CD4-positive, alpha-beta T cell (primary cell): ENCODE measurements at regions not wholly inside any gene's neighbourhood (a gene's known extent, or its start where the extent isn't known, plus 50 kb on each side); places are given as distances from the start of the nearest gene placed in this dataset.
"Not testable (repeated sequence)": the region's sequence is repeated elsewhere in the genome, so short reads cannot be mapped to it uniquely, and the experiment has no call there.

Source experiments
- ATAC-seq: fragments of 200-7000 bp; cut with Tn5 transposase; one replicate; pipeline ENCODE4 v1.10.0; 2022; ENCODE audit warnings: mild to moderate bottlenecking; ENCODE audit not compliant: poor library complexity
- CTCF ChIA-PET: fragments of 350-600 bp; sonication (Branson Sonifier 250); formaldehyde crosslinking; loops from one replicate; lab custom pipeline; 2021; ENCODE audit warnings: antibody characterized with exemption, inconsistent platforms; lab: Charles Lee
- POLR2A ChIA-PET: fragments of 350-600 bp; sonication (Branson Sonifier 250); formaldehyde crosslinking; loops from one replicate; lab custom pipeline; 2021; ENCODE audit warnings: antibody characterized with exemption, inconsistent platforms; lab: Charles Lee
- DNase-seq, 14 experiments: peaks; one replicate each; pipeline ENCODE4 v3.0.0-alpha.2; 2013 to 2020; ENCODE audit warnings: mixed read lengths in 2 of 14
- H3K27ac ChIP-seq, 2 donors: one replicate each; pipeline versions ENCODE4 v1.5.1 to v1.7.0; 2013; ENCODE audit warnings: low read length in 2 of 2, low read depth in 1 of 2, mild to moderate bottlenecking in 1 of 2
- H3K27me3 ChIP-seq, 2 experiments: 1 replicate in 1 of 2; 2 replicates in 1 of 2; pipeline versions ENCODE4 v1.6.1 to v1.7.0; 2013; ENCODE audit warnings: low read length in 2 of 2, control low read depth in 1 of 2, mild to moderate bottlenecking in 1 of 2, moderate library complexity in 1 of 2; ENCODE audit not compliant: insufficient read depth in 2 of 2, control insufficient read depth in 1 of 2
- H3K36me3 ChIP-seq: one replicate; pipeline ENCODE4 v1.6.1; 2013; ENCODE audit warnings: low read length, control low read depth; ENCODE audit not compliant: insufficient read depth
- H3K4me1 ChIP-seq: one replicate; pipeline ENCODE4 v1.6.1; 2013; ENCODE audit warnings: low read length, control low read depth; ENCODE audit not compliant: insufficient read depth
- H3K4me3 ChIP-seq: one replicate; pipeline ENCODE4 v1.5.1; 2013; ENCODE audit warnings: mild to moderate bottlenecking, low read length, moderate library complexity
- H3K9me3 ChIP-seq, 2 experiments: 1 replicate in 1 of 2; 2 replicates in 1 of 2; pipeline versions ENCODE4 v1.6.1 to v1.7.0; 2013; ENCODE audit warnings: low read length in 2 of 2, mild to moderate bottlenecking in 2 of 2, control low read depth in 1 of 2, moderate library complexity in 1 of 2; ENCODE audit not compliant: control insufficient read depth in 1 of 2, insufficient read depth in 1 of 2
- H3K27ac Mint-ChIP-seq: one replicate; pipeline ENCODE4 v1.8.0; 2020; ENCODE audit warnings: mixed read lengths
- H3K27me3 Mint-ChIP-seq: one replicate; pipeline ENCODE4 v1.8.0; 2021; ENCODE audit warnings: mixed read lengths
- H3K36me3 Mint-ChIP-seq: one replicate; pipeline ENCODE4 v1.8.0; 2021; ENCODE audit warnings: low read depth, mixed read lengths
- H3K4me1 Mint-ChIP-seq: one replicate; pipeline ENCODE4 v1.8.0; 2021; ENCODE audit warnings: low read depth, mixed read lengths
- H3K4me3 Mint-ChIP-seq: one replicate; pipeline ENCODE4 v1.8.0; 2020; ENCODE audit warnings: mild to moderate bottlenecking, mixed read lengths
- H3K9me3 Mint-ChIP-seq: one replicate; pipeline ENCODE4 v1.8.0; 2020; ENCODE audit warnings: mixed read lengths
- CTCF ChIP-seq: fragments of 200-600 bp; IDR thresholded peaks from one replicate; pipeline ENCODE4 v1.8.0; 2022; ENCODE audit warnings: antibody characterized with exemption, mild to moderate bottlenecking
- intact Hi-C, 2 experiments: fragments of 100-400 bp; cut with DNase I in 1 of 2; cut with micrococcal nuclease in 1 of 2; formaldehyde crosslinking; loops; one replicate each; pipeline versions ENCODE4 v1.15.1 to v1.9.0; 2023 to 2025; cut with DNase I, micrococcal nuclease

- no peaks in the 10 kb centered on the region for H3K36me3 Mint-ChIP-seq
- peaks cover 2% of the 10 kb centered on the region for H3K9me3 Mint-ChIP-seq
- no peak for TF ChIP-seq CTCF
- ATAC-seq (no peak), DNase-seq (no peak)
- no peaks in the 10 kb centered on the region for H3K27me3 Mint-ChIP-seq
- Histone ChIP-seq H3K27me3 (no peaks in the 10 kb centered on the region), H3K4me1 (no peaks in the 10 kb centered on the region), H3K4me3 (no peak overlapping the region), H3K27ac (no peak overlapping the region), H3K9me3 (peaks cover 0 to 13% of the 10 kb centered on the region in 2 experiments), H3K36me3 (no peaks in the 10 kb centered on the region)
- ChIA-PET CTCF (no interaction called here), POLR2A (no interaction called here)
- H3K27ac Mint-ChIP-seq, result no peak overlapping the region
- intact Hi-C loops, result no loop called here
- no peak overlapping the region for H3K4me3 Mint-ChIP-seq
- no peaks in the 10 kb centered on the region for H3K4me1 Mint-ChIP-seq
Measured at GRCh38 chr4:137946453-137947174, 295.5 kb downstream of the SLC7A11 start.

DNA sequence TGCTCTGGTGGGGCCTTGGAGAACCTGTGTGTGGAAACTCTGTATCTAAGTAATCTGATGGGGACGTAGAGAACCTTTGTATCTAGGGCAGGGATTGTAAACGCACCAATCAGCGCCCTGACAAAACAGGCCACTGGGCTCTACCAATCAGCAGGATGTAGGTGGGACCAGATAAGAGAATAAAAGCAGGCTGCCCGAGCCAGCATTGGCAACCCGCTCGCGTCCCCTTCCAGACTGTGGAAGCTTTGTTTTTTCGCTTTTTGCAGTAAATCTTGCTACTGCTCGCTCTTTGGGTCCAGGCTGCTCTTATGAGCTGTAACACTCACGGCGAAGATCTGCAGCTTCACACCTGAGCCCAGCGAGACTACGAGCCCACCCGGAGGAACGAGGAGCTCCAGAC, 299.3 kb downstream of the SLC7A11 start:
- H3K27me3 Mint-ChIP-seq, H3K36me3 ChIP-seq, intact Hi-C loops, DNase-seq, CTCF ChIA-PET, H3K27me3 ChIP-seq, ATAC-seq, H3K4me1 ChIP-seq, H3K36me3 Mint-ChIP-seq, H3K4me1 Mint-ChIP-seq, POLR2A ChIA-PET, H3K4me3 Mint-ChIP-seq, H3K27ac ChIP-seq, H3K4me3 ChIP-seq, H3K27ac Mint-ChIP-seq: not testable (repeated sequence)
- peaks cover 14% of the 10 kb centered on the region for H3K9me3 Mint-ChIP-seq
- H3K9me3 ChIP-seq, result peaks cover 0 to 16% of the 10 kb centered on the region in 2 experiments

DNA sequence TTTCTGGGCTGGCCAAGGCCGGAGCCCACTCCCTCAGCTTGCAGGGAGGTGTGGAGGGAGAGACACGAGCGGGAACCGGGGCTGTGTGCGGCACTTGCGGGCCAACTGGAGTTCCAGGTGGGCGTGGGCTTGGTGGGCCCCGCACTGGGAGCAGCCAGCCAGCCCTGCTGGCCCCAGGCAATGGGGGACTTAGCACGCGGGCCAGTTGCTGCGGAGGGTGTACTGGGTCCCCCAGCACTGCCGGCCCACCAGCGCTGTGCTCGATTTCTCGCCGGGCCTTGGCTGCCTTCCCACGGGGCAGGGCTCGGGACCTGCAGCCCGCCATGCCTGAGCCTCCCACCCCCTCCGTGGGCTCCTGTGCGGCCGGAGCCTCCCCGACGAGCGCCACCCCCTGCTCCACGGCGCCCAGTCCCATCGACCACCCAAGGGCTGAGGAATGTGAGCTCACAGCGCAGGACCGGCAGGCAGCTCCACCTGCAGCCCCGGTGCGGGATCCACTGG, 300.1 kb downstream of the SLC7A11 start:
- H3K27ac ChIP-seq, H3K36me3 ChIP-seq, H3K4me1 Mint-ChIP-seq, H3K27me3 Mint-ChIP-seq, H3K36me3 Mint-ChIP-seq, DNase-seq, H3K4me1 ChIP-seq, H3K27ac Mint-ChIP-seq, POLR2A ChIA-PET, CTCF ChIA-PET, ATAC-seq, intact Hi-C loops, H3K27me3 ChIP-seq, H3K4me3 ChIP-seq, H3K4me3 Mint-ChIP-seq: not testable (repeated sequence)
- H3K9me3 Mint-ChIP-seq, result peaks cover 14% of the 10 kb centered on the region
- peaks cover 0 to 16% of the 10 kb centered on the region in 2 experiments for H3K9me3 ChIP-seq

- ATAC-seq (no peak), DNase-seq (no peak)
- Histone ChIP-seq H3K27ac (no peak overlapping the region), H3K36me3 (no peaks in the 10 kb centered on the region), H3K27me3 (no peaks in the 10 kb centered on the region), H3K4me3 (no peak overlapping the region), H3K9me3 (no peaks in the 10 kb centered on the region), H3K4me1 (no peaks in the 10 kb centered on the region)
- intact Hi-C loops, result no loop called here
- no peak for TF ChIP-seq CTCF
- Mint-ChIP-seq H3K27ac (no peak overlapping the region), H3K36me3 (no peaks in the 10 kb centered on the region), H3K4me1 (no peaks in the 10 kb centered on the region), H3K4me3 (no peak overlapping the region), H3K9me3 (peaks cover 4% of the 10 kb centered on the region), H3K27me3 (no peaks in the 10 kb centered on the region)
- ChIA-PET POLR2A (no interaction called here), CTCF (no interaction called here)
Measured at GRCh38 chr4:137934911-137935310, 307.2 kb downstream of the SLC7A11 start.
